ENCODE measurements at regions not wholly inside any gene's neighbourhood (a gene's known extent, or its start where the extent isn't known, plus 50 kb on each side); places are given as distances from the start of the nearest gene placed in this dataset.
"Not testable (repeated sequence)": the region's sequence is repeated elsewhere in the genome, so short reads cannot be mapped to it uniquely, and the experiment has no call there.

DNA sequence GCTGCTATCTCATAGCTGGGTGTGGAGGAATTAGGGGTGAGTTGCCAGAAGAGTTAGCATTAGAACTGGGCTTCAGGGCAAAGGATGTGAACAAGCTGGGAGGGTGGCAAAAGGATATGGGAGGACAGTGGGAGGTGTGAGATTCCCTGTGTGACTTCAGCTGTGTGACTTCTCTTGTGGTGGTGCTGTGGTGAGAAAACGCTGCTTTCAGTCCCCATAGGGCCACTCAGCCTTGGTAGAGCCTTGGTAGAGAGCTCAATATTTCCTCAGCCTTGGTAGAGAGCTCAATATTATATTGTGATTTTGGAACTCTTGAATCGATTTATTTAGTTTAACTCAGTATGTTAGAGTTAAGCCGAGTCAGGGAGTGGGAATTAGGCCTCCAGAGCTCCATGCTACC, 499.7 kb downstream of the EDEM1 start:
- DNase-seq: no peak
- Mint-ChIP-seq H3K27ac (no peak overlapping the region), H3K9me3 (peaks cover 9% of the 10 kb centered on the region), H3K36me3 (ENCODE audit: low read depth) (no peaks in the 10 kb centered on the region), H3K4me1 (no peaks in the 10 kb centered on the region), H3K4me3 (no peak overlapping the region), H3K27me3 (no peaks in the 10 kb centered on the region)
- POLR2A ChIA-PET: no interaction called here
- CTCF ChIA-PET: no interaction called here

DNA sequence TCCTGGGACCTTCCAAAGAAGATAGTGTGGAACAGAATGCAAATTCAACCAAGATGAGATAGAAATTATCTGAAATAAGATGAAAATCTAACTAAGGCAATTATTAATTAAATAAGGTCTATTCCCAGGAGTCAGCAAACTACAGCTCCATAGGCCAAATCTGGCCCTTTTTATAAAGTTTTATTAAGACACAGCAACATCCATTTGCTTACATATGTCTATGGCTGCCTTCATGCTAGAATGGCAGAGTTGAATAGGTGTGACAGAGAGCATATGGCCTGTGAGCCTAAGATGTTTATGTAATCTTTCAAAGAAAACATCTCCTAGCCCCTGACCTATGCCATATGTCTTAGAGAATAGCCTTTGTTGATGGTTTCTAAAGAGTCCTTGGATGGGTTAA, 503.0 kb downstream of the EDEM1 start:
- CTCF ChIA-PET: no interaction called here

DNA sequence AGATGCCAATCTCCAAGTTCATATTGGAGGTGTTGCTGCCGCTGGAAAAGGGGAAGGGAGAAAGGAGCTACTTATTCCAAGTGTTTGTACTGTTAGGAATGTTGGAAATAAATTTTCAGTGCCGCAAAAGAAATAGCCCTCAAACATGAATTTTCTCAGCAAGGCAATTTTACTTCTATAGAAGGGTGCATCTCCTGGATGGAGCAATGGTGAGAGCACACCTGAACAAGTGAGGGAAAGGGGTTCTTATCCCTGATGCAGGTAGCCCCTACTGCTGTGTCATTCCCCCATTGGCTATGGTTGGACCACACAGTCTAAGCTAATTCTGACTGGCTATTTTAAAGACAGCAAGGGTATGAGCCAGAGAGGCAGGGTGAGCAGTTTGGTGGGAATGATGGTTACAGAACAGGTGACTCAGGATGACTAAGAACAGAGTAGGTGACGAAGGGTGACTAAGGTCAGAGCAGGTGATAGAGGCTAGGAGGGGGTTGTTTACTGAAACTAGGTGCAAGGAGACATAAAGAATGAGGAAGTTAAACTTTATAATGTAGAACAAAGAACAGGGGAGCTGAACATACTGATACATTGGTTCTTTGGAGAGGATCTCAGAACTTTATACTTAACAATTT, 503.5 kb downstream of the EDEM1 start:
- no peaks in the 10 kb centered on the region for H3K27me3 Mint-ChIP-seq
- no peak overlapping the region for H3K4me3 Mint-ChIP-seq
- H3K9me3 Mint-ChIP-seq: peaks cover 11% of the 10 kb centered on the region
- no peak for DNase-seq
- H3K36me3 Mint-ChIP-seq (ENCODE audit: low read depth): no peaks in the 10 kb centered on the region
- no peaks in the 10 kb centered on the region for H3K4me1 Mint-ChIP-seq
- CTCF ChIA-PET: no interaction called here
- POLR2A ChIA-PET: no interaction called here
- H3K27ac Mint-ChIP-seq: no peak overlapping the region

More for the DNA sequence above, 503.0 kb downstream of the EDEM1 start:
- POLR2A ChIA-PET: no interaction called here
- no peaks in the 10 kb centered on the region for H3K27me3 Mint-ChIP-seq
- H3K27ac Mint-ChIP-seq: no peak overlapping the region
- peaks cover 11% of the 10 kb centered on the region for H3K9me3 Mint-ChIP-seq
- DNase-seq: no peak
- no peak overlapping the region for H3K4me3 Mint-ChIP-seq
- no peaks in the 10 kb centered on the region for H3K36me3 Mint-ChIP-seq (ENCODE audit: low read depth)
- H3K4me1 Mint-ChIP-seq: no peaks in the 10 kb centered on the region

DNA sequence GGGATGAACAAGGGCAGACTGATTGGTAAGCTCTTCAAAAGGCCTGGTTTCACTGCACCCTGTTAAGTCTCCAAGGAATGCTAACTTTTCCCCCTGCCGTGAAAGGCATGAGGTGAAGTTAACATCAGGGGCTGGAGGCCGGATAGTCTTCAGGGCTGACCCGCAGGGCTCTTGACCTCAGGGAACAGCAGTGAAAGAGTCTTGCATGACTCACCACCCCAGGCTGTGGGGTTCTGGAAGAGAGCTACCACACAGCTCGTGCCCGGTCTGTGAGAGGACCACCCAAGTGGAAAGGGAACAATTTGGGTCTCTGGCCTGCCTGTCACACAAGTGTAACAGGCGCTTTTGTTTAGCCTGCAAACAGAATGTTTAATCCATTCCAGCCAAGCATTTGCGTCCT, 504.9 kb downstream of the EDEM1 start:
- H3K27ac Mint-ChIP-seq: no peak overlapping the region
- ChIA-PET CTCF (no interaction called here), POLR2A (no interaction called here)
- no peak for DNase-seq
- peaks cover 11% of the 10 kb centered on the region for H3K9me3 Mint-ChIP-seq
- H3K27me3 Mint-ChIP-seq: no peaks in the 10 kb centered on the region
- H3K36me3 Mint-ChIP-seq (ENCODE audit: low read depth): no peaks in the 10 kb centered on the region
- H3K4me3 Mint-ChIP-seq: no peak overlapping the region
- no peaks in the 10 kb centered on the region for H3K4me1 Mint-ChIP-seq

DNA sequence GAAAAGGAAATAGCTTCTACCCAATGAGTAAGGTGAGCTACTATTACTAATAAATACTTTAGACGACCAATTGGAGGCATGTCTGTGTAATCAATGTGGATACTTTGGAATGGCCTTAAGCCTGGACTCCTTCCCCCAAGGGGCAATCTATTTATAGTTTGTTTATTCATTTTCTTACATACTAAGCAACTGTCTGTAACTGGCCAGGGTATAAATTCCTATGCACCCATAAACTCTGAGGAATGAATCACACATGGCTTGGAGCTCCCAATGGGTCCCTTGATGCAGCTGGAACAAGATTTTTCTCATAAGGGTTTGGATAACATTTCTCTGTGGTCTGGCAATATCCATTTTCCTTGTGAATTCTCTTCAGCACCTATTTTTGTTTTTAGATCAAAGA, 506.8 kb downstream of the EDEM1 start:
- Mint-ChIP-seq H3K27me3 (no peaks in the 10 kb centered on the region), H3K9me3 (peaks cover 11% of the 10 kb centered on the region), H3K36me3 (ENCODE audit: low read depth) (no peaks in the 10 kb centered on the region), H3K4me3 (no peak overlapping the region), H3K27ac (no peak overlapping the region), H3K4me1 (no peaks in the 10 kb centered on the region)
- CTCF ChIA-PET: no interaction called here
- no peak for DNase-seq
- POLR2A ChIA-PET: no interaction called here

DNA sequence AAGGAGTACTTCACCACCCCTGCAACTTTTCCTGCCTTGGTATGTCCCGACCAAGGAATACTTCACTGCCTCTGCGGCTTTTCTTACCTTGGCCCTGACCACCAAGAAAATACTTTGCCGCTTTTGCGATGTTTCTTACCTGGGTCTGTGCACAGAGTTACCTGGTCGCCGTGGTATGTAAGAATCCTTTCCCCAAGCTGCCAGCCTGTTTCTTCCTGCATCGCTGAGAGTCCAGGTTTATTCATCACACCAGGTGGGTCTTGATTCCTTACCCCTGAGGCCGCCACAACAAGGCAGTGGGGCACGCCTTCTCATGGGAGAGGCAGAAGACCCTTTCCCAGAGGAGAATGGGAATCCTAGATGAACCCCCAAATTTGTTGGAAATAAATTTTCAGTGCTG, 511.3 kb downstream of the EDEM1 start:
- no peaks in the 10 kb centered on the region for H3K27me3 Mint-ChIP-seq
- H3K9me3 Mint-ChIP-seq: peaks cover 3% of the 10 kb centered on the region
- POLR2A ChIA-PET: no interaction called here
- DNase-seq: no peak
- CTCF ChIA-PET: no interaction called here
- H3K4me3 Mint-ChIP-seq: no peak overlapping the region
- no peak overlapping the region for H3K27ac Mint-ChIP-seq
- H3K36me3 Mint-ChIP-seq (ENCODE audit: low read depth): no peaks in the 10 kb centered on the region
- H3K4me1 Mint-ChIP-seq: no peaks in the 10 kb centered on the region

DNA sequence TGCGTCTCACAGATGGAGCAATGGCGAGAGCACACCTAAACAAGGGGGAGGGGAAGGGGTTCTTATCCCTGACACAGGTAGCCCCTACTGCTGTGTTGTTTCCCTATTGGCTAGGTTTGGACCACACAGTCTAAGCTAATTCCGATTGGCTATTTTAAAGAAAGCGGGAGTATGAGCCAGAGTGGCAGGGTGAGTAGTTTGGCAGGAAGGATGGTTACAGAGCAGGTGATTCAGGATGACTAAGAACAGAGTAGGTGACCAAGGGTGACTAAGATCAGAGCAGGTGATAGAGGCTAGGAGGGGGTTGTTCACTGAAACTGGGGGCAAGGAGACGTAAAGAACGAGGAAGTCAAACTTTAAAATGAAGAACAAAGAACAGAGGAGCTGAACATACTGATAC, 511.8 kb downstream of the EDEM1 start:
- Mint-ChIP-seq H3K27ac (no peak overlapping the region), H3K4me1 (no peaks in the 10 kb centered on the region), H3K9me3 (peaks cover 3% of the 10 kb centered on the region), H3K4me3 (no peak overlapping the region), H3K27me3 (no peaks in the 10 kb centered on the region), H3K36me3 (ENCODE audit: low read depth) (no peaks in the 10 kb centered on the region)
- no peak for DNase-seq
- POLR2A ChIA-PET: no interaction called here
- CTCF ChIA-PET: no interaction called here

DNA sequence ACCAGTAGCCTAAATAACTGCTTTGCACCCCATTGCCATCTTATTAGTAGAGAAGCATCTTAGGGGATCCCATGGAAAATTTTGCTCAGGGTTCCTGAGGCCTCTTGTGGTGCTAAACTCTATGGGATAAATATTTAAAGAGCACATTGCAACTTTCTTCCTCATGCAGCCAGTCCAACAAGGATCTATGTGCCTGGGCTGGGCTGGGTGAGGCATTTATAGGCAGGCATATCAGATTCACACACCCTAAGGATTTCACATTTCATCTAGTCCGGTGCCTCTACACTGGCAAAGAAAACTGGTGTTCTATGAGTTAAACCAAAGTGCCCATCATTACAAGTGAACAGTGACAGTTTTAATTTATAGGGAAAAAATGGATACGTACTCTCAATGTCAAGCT, 512.3 kb downstream of the EDEM1 start:
- Mint-ChIP-seq H3K27ac (no peak overlapping the region), H3K4me3 (no peak overlapping the region), H3K9me3 (peaks cover 3% of the 10 kb centered on the region), H3K27me3 (no peaks in the 10 kb centered on the region), H3K4me1 (no peaks in the 10 kb centered on the region), H3K36me3 (ENCODE audit: low read depth) (no peaks in the 10 kb centered on the region)
- CTCF ChIA-PET: no interaction called here
- no peak for DNase-seq
- POLR2A ChIA-PET: no interaction called here

DNA sequence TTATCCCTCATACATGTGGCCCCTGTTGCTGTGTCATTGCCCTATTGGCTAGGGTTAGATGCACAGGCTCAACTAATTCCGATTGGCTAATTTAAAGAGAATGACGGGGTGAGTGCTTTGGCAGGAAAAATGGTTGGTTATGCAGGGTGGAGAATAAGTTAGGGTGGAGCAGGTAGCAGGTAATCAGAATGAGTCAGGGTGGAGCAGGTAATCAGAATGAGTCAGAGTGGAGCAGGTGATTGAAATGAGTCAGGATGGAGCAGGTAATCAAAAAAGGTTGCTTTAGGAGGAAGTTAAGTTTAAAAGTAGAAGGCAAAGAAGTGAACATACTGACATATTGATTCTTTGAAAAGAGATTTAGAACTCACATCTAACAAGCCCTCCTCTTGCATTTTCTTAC, 513.5 kb downstream of the EDEM1 start:
- CTCF ChIA-PET; H3K9me3 Mint-ChIP-seq; H3K4me3 Mint-ChIP-seq; H3K36me3 Mint-ChIP-seq (ENCODE audit: low read depth); DNase-seq; H3K27me3 Mint-ChIP-seq; H3K4me1 Mint-ChIP-seq; H3K27ac Mint-ChIP-seq; POLR2A ChIA-PET: not testable (repeated sequence)

DNA sequence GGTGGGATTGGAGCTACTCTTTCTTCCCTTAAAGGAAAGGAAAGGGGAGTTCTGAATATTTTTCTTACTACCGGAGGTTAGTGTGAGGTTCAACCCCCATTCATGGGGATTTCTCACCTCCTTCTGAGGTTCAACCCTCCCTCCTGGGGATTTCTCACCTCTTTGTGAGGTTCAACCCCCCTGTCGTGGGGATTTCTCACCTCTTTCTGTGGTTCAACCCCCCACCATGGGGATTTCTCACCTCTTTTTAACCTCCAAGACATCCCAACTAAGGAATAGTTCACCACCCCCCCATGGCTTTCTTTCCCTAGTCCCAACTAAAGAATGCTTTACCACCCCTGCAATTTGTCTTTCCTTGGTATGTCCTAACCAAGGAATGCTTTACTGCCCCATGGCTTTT, 520.3 kb downstream of the EDEM1 start:
- Mint-ChIP-seq H3K27ac (no peak overlapping the region), H3K27me3 (no peaks in the 10 kb centered on the region), H3K9me3 (peaks cover 7% of the 10 kb centered on the region), H3K36me3 (ENCODE audit: low read depth) (no peaks in the 10 kb centered on the region), H3K4me3 (no peak overlapping the region), H3K4me1 (no peaks in the 10 kb centered on the region)
- POLR2A ChIA-PET: no interaction called here
- CTCF ChIA-PET: no interaction called here
- no peak for DNase-seq

DNA sequence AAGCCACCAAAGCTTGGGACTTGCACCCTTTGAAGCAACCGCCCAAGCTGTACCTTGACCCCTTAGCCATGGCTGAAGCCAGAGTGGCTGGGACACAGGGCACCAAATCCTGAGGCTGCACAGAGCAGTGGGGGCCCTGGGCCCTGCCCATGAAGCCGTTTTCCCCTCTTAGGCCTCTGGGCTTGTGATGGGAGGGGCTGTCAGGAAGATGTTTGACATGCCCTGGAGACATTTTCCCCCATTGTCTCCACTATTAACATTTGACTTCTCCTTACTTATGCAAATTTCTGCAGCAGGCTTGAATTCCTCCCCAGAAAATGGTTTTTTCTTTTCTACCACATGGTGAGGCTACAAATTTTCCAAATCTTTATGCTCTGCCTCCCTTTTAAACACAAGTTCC, 522.2 kb downstream of the EDEM1 start:
- no peak overlapping the region for H3K27ac Mint-ChIP-seq
- peaks cover 6% of the 10 kb centered on the region for H3K9me3 Mint-ChIP-seq
- H3K36me3 Mint-ChIP-seq (ENCODE audit: low read depth): no peaks in the 10 kb centered on the region
- no peak overlapping the region for H3K4me3 Mint-ChIP-seq
- no peaks in the 10 kb centered on the region for H3K27me3 Mint-ChIP-seq
- H3K4me1 Mint-ChIP-seq: no peaks in the 10 kb centered on the region
- CTCF ChIA-PET: no interaction called here
- DNase-seq: no peak
- POLR2A ChIA-PET: no interaction called here

DNA sequence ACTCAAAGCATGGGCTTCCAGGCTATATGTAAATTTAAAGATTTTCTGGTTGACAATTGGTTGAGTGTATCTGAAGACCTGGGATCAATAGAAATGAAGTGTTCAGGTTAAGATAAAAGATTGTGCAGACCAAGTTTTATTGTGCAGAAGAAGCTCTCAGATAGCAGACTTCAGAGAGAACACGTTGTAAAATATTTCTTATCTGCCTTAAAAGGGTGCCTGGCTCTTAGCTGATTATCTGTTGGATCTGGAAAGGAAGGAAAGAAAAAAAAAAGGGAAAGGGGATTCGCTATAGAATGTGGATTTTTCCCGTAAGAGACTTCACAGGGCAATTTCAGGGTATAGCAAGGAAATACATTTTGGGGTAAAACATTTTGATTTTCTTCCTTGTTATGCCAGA, 523.2 kb downstream of the EDEM1 start:
- Mint-ChIP-seq H3K27me3 (no peaks in the 10 kb centered on the region), H3K4me1 (no peaks in the 10 kb centered on the region)
- CTCF ChIA-PET: no interaction called here

DNA sequence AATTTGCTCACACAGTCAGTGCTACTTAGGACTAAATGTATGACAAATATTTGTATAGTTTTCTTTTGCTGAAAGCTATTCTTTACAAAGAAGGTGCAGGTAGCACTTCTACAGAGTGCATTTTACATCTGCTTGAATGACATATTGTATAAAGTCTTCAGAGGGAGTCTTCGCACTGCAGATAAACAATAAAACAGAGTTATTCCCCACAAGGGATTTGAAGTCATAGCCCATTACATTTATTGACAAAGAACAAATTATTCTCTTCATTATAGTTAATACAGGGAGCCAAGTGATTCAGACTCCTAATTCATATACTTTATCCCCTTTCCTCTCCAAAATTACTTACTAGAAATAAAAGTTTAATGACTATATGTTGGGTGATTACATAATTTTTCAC, 529.7 kb downstream of the EDEM1 start:
- Mint-ChIP-seq H3K36me3 (ENCODE audit: low read depth) (no peaks in the 10 kb centered on the region), H3K27ac (no peak overlapping the region), H3K4me3 (no peak overlapping the region), H3K27me3 (no peaks in the 10 kb centered on the region), H3K4me1 (no peaks in the 10 kb centered on the region), H3K9me3 (peaks cover 2% of the 10 kb centered on the region)
- POLR2A ChIA-PET: no interaction called here
- CTCF ChIA-PET: no interaction called here
- no peak for DNase-seq

More for the DNA sequence above, 523.2 kb downstream of the EDEM1 start:
- POLR2A ChIA-PET: no interaction called here
- Mint-ChIP-seq H3K4me3 (no peak overlapping the region), H3K36me3 (ENCODE audit: low read depth) (no peaks in the 10 kb centered on the region), H3K27ac (no peak overlapping the region), H3K9me3 (peaks cover 6% of the 10 kb centered on the region)
- DNase-seq: no peak

DNA sequence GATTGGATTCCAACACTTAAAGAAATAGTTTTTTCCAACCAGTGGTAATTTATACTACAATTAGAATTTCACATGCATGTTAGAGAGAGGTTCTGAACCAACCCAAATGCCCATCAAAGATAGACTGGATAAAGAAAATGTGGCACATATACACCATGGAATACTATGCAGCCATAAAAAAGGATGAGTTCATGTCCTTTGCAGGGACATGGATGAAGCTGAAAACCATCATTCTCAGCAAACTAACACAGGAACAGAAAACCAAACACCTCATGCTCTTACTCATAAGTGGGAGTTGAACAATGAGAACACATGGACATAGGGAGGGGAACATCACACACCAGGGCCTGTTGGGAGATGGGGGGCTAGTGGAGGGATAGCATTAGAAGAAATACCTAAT, 532.2 kb downstream of the EDEM1 start:
- DNase-seq; H3K9me3 Mint-ChIP-seq; H3K36me3 Mint-ChIP-seq (ENCODE audit: low read depth); CTCF ChIA-PET; H3K4me3 Mint-ChIP-seq; POLR2A ChIA-PET; H3K4me1 Mint-ChIP-seq; H3K27ac Mint-ChIP-seq; H3K27me3 Mint-ChIP-seq: not testable (repeated sequence)

DNA sequence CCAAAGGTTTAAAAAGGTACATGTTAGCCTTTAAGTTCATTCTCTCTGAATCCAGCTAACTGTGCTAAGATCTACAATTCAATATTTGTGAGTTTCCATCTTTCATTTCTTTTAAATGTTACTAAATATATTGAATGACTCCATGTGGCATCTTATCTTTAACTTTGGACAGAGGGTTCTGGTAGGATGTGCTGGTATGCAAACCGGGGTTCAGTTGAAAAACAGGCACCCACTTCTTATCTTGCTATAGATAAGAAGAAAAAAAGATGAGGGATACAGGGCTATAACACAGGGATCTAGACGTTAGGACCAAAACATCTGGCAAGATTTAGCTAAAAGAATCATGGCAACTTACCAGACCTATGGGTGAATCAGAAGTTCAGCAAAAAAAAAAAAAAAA, 538.3 kb downstream of the EDEM1 start:
- DNase-seq: no peak
- no peak overlapping the region for H3K27ac Mint-ChIP-seq
- POLR2A ChIA-PET: no interaction called here
- no peaks in the 10 kb centered on the region for H3K9me3 Mint-ChIP-seq
- H3K4me1 Mint-ChIP-seq: no peaks in the 10 kb centered on the region
- no peak overlapping the region for H3K4me3 Mint-ChIP-seq
- H3K27me3 Mint-ChIP-seq: no peaks in the 10 kb centered on the region
- H3K36me3 Mint-ChIP-seq (ENCODE audit: low read depth): no peaks in the 10 kb centered on the region
- CTCF ChIA-PET: no interaction called here
